ENCODE measurements at regions not wholly inside any gene's neighbourhood (a gene's known extent, or its start where the extent isn't known, plus 50 kb on each side); places are given as distances from the start of the nearest gene placed in this dataset.

- DNase-seq, result no peak
These were observed 78.7 kb downstream of the SIK1 start for GRCh38 chr21:43348170-43348766.

GRCh38 chr21:43347461-43348169 is 79.3 kb downstream of the SIK1 start:
- no peak for DNase-seq

- DNase-seq, result no peak
These were observed 80.4 kb downstream of the SIK1 start for GRCh38 chr21:43346551-43346950.

GRCh38 chr21:43345746-43346409 is 81.1 kb downstream of the SIK1 start:
- DNase-seq, result no peak

- no peak for DNase-seq
These were observed 81.7 kb downstream of the SIK1 start for GRCh38 chr21:43345046-43345745.

GRCh38 chr21:43343992-43344886 is 82.7 kb downstream of the SIK1 start:
- no peak for DNase-seq

GRCh38 chr21:43343095-43343991 is 83.6 kb downstream of the SIK1 start:
- no peak for DNase-seq

- DNase-seq, result no peak
These were observed 84.5 kb downstream of the SIK1 start for GRCh38 chr21:43342301-43342881.

GRCh38 chr21:43341378-43342161 is 85.4 kb downstream of the SIK1 start:
- no peak for DNase-seq

- DNase-seq, result no peak
These were observed 86.2 kb downstream of the SIK1 start for GRCh38 chr21:43340491-43341377.

- no peak for DNase-seq
These were observed 87.3 kb downstream of the SIK1 start for GRCh38 chr21:43339668-43340067.

- no peak for DNase-seq
These were observed 88.0 kb downstream of the SIK1 start for GRCh38 chr21:43338951-43339350.

- no peak for DNase-seq
These were observed 88.9 kb downstream of the SIK1 start for GRCh38 chr21:43337901-43338655.

- DNase-seq, result no peak
These were observed 91.8 kb downstream of the SIK1 start for GRCh38 chr21:43335119-43335518.

GRCh38 chr21:43334214-43334958 is 92.5 kb downstream of the SIK1 start:
- no peak for DNase-seq

- no peak for DNase-seq
These were observed 93.5 kb downstream of the SIK1 start for GRCh38 chr21:43333298-43334062.

- DNase-seq, result no peak
These were observed 94.1 kb downstream of the SIK1 start for GRCh38 chr21:43332861-43333297.

Data from stimulated activated CD4-positive, alpha-beta T cell treated with anti-CD3 and anti-CD28 coated beads, Interleukin-4, amount 100 ng/mL, for 1 hour (primary cell).